ENCODE measurements at regions not wholly inside any gene's neighbourhood (a gene's known extent, or its start where the extent isn't known, plus 50 kb on each side); places are given as distances from the start of the nearest gene placed in this dataset.

DNA sequence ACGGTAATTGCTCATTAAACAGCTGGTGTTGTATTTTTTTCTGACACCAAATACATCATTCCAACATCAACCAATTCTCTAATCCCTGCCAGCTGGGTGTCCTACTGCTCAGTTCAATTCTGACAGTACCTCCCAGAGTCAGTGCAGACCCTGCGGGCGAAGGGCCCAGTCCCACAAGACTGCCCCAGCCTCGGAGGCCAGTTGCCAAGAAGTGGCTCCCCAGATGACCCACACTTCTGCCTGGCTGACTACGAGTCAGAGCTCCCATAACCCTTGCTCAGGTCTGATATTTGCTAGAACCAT, 147.2 kb downstream of the CTTN start:
- no peaks in the 10 kb centered on the region for H3K4me1 ChIP-seq (ENCODE audit: control insufficient read depth, insufficient read depth, low read length)
- H3K4me1 Mint-ChIP-seq, result no peaks in the 10 kb centered on the region
- peaks cover 3% of the 10 kb centered on the region for H3K9me3 ChIP-seq (ENCODE audit: control insufficient read depth, insufficient read depth, low read length)
- no peak overlapping the region for H3K4me3 Mint-ChIP-seq
- H3K36me3 ChIP-seq (ENCODE audit: control insufficient read depth, insufficient read depth, low read length), result no peaks in the 10 kb centered on the region
- intact Hi-C loops (cut with micrococcal nuclease), result no loop called here
- TF ChIP-seq, protein P1, sequence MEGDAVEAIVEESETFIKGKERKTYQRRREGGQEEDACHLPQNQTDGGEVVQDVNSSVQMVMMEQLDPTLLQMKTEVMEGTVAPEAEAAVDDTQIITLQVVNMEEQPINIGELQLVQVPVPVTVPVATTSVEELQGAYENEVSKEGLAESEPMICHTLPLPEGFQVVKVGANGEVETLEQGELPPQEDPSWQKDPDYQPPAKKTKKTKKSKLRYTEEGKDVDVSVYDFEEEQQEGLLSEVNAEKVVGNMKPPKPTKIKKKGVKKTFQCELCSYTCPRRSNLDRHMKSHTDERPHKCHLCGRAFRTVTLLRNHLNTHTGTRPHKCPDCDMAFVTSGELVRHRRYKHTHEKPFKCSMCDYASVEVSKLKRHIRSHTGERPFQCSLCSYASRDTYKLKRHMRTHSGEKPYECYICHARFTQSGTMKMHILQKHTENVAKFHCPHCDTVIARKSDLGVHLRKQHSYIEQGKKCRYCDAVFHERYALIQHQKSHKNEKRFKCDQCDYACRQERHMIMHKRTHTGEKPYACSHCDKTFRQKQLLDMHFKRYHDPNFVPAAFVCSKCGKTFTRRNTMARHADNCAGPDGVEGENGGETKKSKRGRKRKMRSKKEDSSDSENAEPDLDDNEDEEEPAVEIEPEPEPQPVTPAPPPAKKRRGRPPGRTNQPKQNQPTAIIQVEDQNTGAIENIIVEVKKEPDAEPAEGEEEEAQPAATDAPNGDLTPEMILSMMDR (IDR thresholded peaks at IDR 0.05), result no peak
- H3K27me3 Mint-ChIP-seq (ENCODE audit: low read depth in 2 of 2), result no peaks in the 10 kb centered on the region
- no peaks in the 10 kb centered on the region for H3K27me3 ChIP-seq (ENCODE audit: control insufficient read depth, insufficient read depth, low read length)
- no peak overlapping the region for H3K27ac Mint-ChIP-seq
- no peaks in the 10 kb centered on the region for H3K9me3 Mint-ChIP-seq
- DNase-seq (no peak), ATAC-seq (no peak)
- no peak overlapping the region for H3K27ac ChIP-seq (ENCODE audit: low read length)
- H3K36me3 Mint-ChIP-seq, result no peaks in the 10 kb centered on the region
- H3K4me3 ChIP-seq (ENCODE audit: low read length), result no peak overlapping the region
- WGBS (ENCODE audit: insufficient coverage), result 88% methylated on average over 5 of the region's 5 CpGs

- Mint-ChIP-seq H3K4me3 (no peak overlapping the region), H3K27ac (no peak overlapping the region), H3K4me1 (no peaks in the 10 kb centered on the region), H3K27me3 (ENCODE audit: low read depth in 2 of 2) (no peaks in the 10 kb centered on the region), H3K36me3 (no peaks in the 10 kb centered on the region), H3K9me3 (no peaks in the 10 kb centered on the region)
- no peak overlapping the region for H3K4me3 ChIP-seq (ENCODE audit: low read length)
- ATAC-seq (no peak), DNase-seq (no peak)
- peaks cover 3% of the 10 kb centered on the region for H3K9me3 ChIP-seq (ENCODE audit: control insufficient read depth, insufficient read depth, low read length)
- H3K27me3 ChIP-seq (ENCODE audit: control insufficient read depth, insufficient read depth, low read length), result no peaks in the 10 kb centered on the region
- H3K4me1 ChIP-seq (ENCODE audit: control insufficient read depth, insufficient read depth, low read length), result no peaks in the 10 kb centered on the region
- 70% methylated on average over 9 of the region's 9 CpGs for whole genome bisulfite sequencing (ENCODE audit: insufficient coverage)
- no peaks in the 10 kb centered on the region for H3K36me3 ChIP-seq (ENCODE audit: control insufficient read depth, insufficient read depth, low read length)
- intact Hi-C loops (cut with micrococcal nuclease), result no loop called here
- TF ChIP-seq, protein P1 (IDR thresholded peaks at IDR 0.05), result no peak
- no peak overlapping the region for H3K27ac ChIP-seq (ENCODE audit: low read length)
Observed at GRCh38 chr11:70546191-70546940, 148.0 kb downstream of the CTTN start.

- no peaks in the 10 kb centered on the region for H3K4me1 ChIP-seq (ENCODE audit: control insufficient read depth, insufficient read depth, low read length)
- no peaks in the 10 kb centered on the region for H3K9me3 ChIP-seq (ENCODE audit: control insufficient read depth, insufficient read depth, low read length)
- intact Hi-C loops (cut with micrococcal nuclease), result no loop called here
- no peak for DNase-seq
- H3K4me3 Mint-ChIP-seq, result no peak overlapping the region
- H3K27ac Mint-ChIP-seq, result no peak overlapping the region
- H3K27me3 Mint-ChIP-seq (ENCODE audit: low read depth in 2 of 2), result no peaks in the 10 kb centered on the region
- no peak for ATAC-seq
- H3K27me3 ChIP-seq (ENCODE audit: control insufficient read depth, insufficient read depth, low read length), result no peaks in the 10 kb centered on the region
- TF ChIP-seq, protein P1 (IDR thresholded peaks at IDR 0.05), result no peak
- no peak overlapping the region for H3K4me3 ChIP-seq (ENCODE audit: low read length)
- H3K27ac ChIP-seq (ENCODE audit: low read length), result no peak overlapping the region
- no peaks in the 10 kb centered on the region for H3K36me3 ChIP-seq (ENCODE audit: control insufficient read depth, insufficient read depth, low read length)
- H3K9me3 Mint-ChIP-seq, result no peaks in the 10 kb centered on the region
- 92% methylated on average over 7 of the region's 7 CpGs for WGBS (ENCODE audit: insufficient coverage)
- no peaks in the 10 kb centered on the region for H3K36me3 Mint-ChIP-seq
- H3K4me1 Mint-ChIP-seq, result no peaks in the 10 kb centered on the region
Observed at GRCh38 chr11:70547386-70547785, 149.1 kb downstream of the CTTN start.
